Body of pancreas (tissue), 4 donors: ENCODE measurements at regions not wholly inside any gene's neighbourhood (a gene's known extent, or its start where the extent isn't known, plus 50 kb on each side); places are given as distances from the start of the nearest gene placed in this dataset.

Source experiments
- ATAC-seq: fragments of 150-250 bp; one replicate; pipeline ENCODE4 v1.9.1; 2016
- DNase-seq, 4 donors: peaks; one replicate each; pipeline ENCODE4 v3.0.0-alpha.2; 2019
- H3K27ac ChIP-seq, 4 donors: fragments of 200-600 bp; sonication (generic); 1 replicate in 3 of 4; 2 replicates in 1 of 4; pipeline versions ENCODE4 v1.5.1 to v1.6.1; 2016 to 2019; ENCODE audit warnings: mild to moderate bottlenecking in 1 of 4, mixed read lengths in 1 of 4, moderate library complexity in 1 of 4
- H3K27me3 ChIP-seq, 2 donors: fragments of 200-600 bp; sonication (generic); one replicate each; pipeline ENCODE4 v1.6.0; 2016; ENCODE audit warnings: mild to moderate bottlenecking in 1 of 2
- H3K36me3 ChIP-seq, 2 donors: fragments of 200-600 bp; sonication (generic); replicated peaks in 1 of 2; 2 replicates each; pipeline ENCODE4 v1.5.1; 2016; ENCODE audit warnings: low read depth in 2 of 2; ENCODE audit not compliant: insufficient read depth in 1 of 2
- H3K4me1 ChIP-seq: fragments of 200-600 bp; sonication (generic); one replicate; pipeline ENCODE4 v1.6.0; 2016
- H3K4me3 ChIP-seq, 2 donors: fragments of 200-600 bp; sonication (generic); 1 replicate in 1 of 2; 2 replicates in 1 of 2; pipeline ENCODE4 v1.5.1; 2016 to 2019
- H3K9me3 ChIP-seq, 3 donors: fragments of 200-600 bp; sonication (generic); 1 replicate in 2 of 3; 2 replicates in 1 of 3; pipeline ENCODE4 v1.5.1; 2016
- CTCF ChIP-seq, 7 experiments: fragments of 450-650 bp in 4 of 7; fragments of 200-600 bp in 3 of 7; sonication (generic) in 3 of 7; IDR thresholded peaks; one replicate each; pipeline ENCODE4 v1.5.1; 2016 to 2019; ENCODE audit warnings: antibody characterized with exemption in 7 of 7
- POLR2A ChIP-seq, 3 donors: fragments of 450-650 bp; IDR thresholded peaks; one replicate each; pipeline ENCODE4 v1.6.1; 2016; ENCODE audit warnings: antibody characterized with exemption in 3 of 3, mild to moderate bottlenecking in 2 of 3
- WGBS, 2 donors: methylation state at CpG; one replicate each; pipeline ENCODE4 v1.1.5; 2017; 5-methylcytosine and 5-hydroxymethylcytosine counted together
- intact Hi-C: fragments of 100-400 bp; cut with DNase I; formaldehyde crosslinking; loops from one replicate; pipeline ENCODE4 v1.15.1; 2023

DNA sequence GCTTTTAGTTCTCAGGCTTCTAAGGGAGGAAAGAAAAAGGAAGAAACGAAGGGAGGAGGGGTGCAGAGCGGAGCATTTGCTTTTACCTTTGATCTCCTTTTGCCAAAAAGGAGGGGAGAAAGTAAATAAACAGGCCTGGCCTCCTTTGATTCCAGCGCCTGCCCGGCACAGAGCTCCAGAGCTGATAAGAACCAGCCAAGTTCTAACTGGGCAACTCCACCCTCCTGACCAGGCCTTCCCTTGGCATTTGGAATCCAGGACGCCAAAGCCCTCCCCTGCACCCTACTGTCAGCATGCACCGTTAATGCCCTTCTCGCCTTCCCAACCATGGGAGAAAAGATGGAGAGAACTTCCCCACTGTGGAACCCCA lies 120.8 kb upstream of the PTPN1 start:
- Histone ChIP-seq H3K4me3 (no peak overlapping the region), H3K4me1 (peaks cover 41% of the 10 kb centered on the region), H3K27ac (peak overlapping the region in 3 of 4 donors; percentile 67 to 68 (median 67)), H3K27me3 (no peaks in the 10 kb centered on the region), H3K36me3 (no peaks in the 10 kb centered on the region), H3K9me3 (no peaks in the 10 kb centered on the region)
- intact Hi-C loops = no loop called here
- DNase-seq (peak; percentile 79 to 87 (median 83)), ATAC-seq (peak; percentile 93)
- TF ChIP-seq POLR2A (IDR thresholded peaks at IDR 0.05) (no peak), CTCF (IDR thresholded peaks at IDR 0.05) (no peak)
- WGBS, 2 donors = 19 to 32% methylated on average over 7 of the region's 7 CpGs

- 37 to 41% methylated on average over 14 of the region's 14 CpGs for WGBS, 2 donors
- TF ChIP-seq POLR2A (IDR thresholded peaks at IDR 0.05) (no peak), CTCF (IDR thresholded peaks at IDR 0.05) (no peak)
- no peaks in the 10 kb centered on the region for H3K36me3 ChIP-seq
- no peaks in the 10 kb centered on the region for H3K9me3 ChIP-seq
- ATAC-seq = peak; percentile 45
- H3K4me1 ChIP-seq = peaks cover 47% of the 10 kb centered on the region
- DNase-seq = peak in 2 of 4 donors; percentile 50 to 59
- H3K4me3 ChIP-seq = no peak overlapping the region
- no peaks in the 10 kb centered on the region for H3K27me3 ChIP-seq
- intact Hi-C loops = no loop called here
- peak overlapping the region in 3 of 4 donors; percentile 67 to 68 (median 67) for H3K27ac ChIP-seq
Measured at GRCh38 chr20:50389808-50390684, 120.1 kb upstream of the PTPN1 start.

GRCh38 chr20:50390685-50391443 lies 119.3 kb upstream of the PTPN1 start:
- intact Hi-C loops = no loop called here
- no peaks in the 10 kb centered on the region for H3K36me3 ChIP-seq
- no peak overlapping the region for H3K4me3 ChIP-seq
- no peak for TF ChIP-seq POLR2A (IDR thresholded peaks at IDR 0.05)
- TF ChIP-seq CTCF (IDR thresholded peaks at IDR 0.05) = no peak
- H3K4me1 ChIP-seq = peaks cover 55% of the 10 kb centered on the region
- no peaks in the 10 kb centered on the region for H3K9me3 ChIP-seq
- WGBS, 2 donors = 85 to 90% methylated on average over 15 of the region's 15 CpGs
- ATAC-seq (no peak), DNase-seq (no peak)
- H3K27ac ChIP-seq = peak overlapping the region in 3 of 4 donors; percentile 67 to 68 (median 67)
- H3K27me3 ChIP-seq = no peaks in the 10 kb centered on the region

- WGBS, 2 donors = 96% methylated on average over 15 of the region's 15 CpGs
- Histone ChIP-seq H3K9me3 (no peaks in the 10 kb centered on the region), H3K36me3 (no peaks in the 10 kb centered on the region), H3K27ac (no peak overlapping the region), H3K4me1 (peaks cover 57% of the 10 kb centered on the region), H3K4me3 (no peak overlapping the region), H3K27me3 (no peaks in the 10 kb centered on the region)
- intact Hi-C loops = no loop called here
- TF ChIP-seq POLR2A (IDR thresholded peaks at IDR 0.05) (no peak), CTCF (IDR thresholded peaks at IDR 0.05) (no peak)
- no peak for DNase-seq
- no peak for ATAC-seq
Measured at GRCh38 chr20:50391444-50392137, 118.6 kb upstream of the PTPN1 start.
